ENCODE measurements at regions not wholly inside any gene's neighbourhood (a gene's known extent, or its start where the extent isn't known, plus 50 kb on each side); places are given as distances from the start of the nearest gene placed in this dataset.

DNA sequence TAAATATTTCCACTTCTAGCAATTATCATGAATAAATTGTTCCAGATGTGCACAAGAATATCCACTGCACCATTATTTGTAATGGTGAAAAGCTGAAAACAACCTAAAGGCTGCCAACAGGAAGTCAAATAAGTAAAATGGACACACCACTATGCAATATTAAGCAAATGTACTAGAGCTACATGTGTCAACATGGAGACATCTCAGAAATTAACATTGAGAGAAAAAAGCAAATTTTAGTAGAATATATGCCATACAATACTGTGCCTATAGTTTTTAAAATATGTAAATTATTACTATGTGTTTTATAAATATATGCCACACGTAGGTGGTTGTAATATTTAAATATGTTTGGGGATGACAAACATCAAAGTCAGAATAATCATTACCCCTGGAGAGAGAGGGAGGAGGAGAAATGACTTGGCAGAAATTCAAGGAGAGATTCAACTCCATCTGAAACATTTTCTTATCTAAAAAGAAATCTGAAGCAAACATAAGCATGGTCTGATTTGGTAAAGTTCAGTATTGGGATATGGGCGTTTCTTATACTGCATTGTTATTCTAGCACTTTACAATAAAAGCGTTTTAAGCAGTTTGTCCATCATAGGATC, 475.5 kb downstream of the QKI start:
- ATAC-seq (replicated peaks): no peak
- H3K36me3 Mint-ChIP-seq (ENCODE audit: low read depth): no peaks in the 10 kb centered on the region
- no peaks in the 10 kb centered on the region for H3K9me3 Mint-ChIP-seq
- H3K4me3 Mint-ChIP-seq: no peak overlapping the region
- peaks cover 7% of the 10 kb centered on the region for H3K27me3 Mint-ChIP-seq
- no peak overlapping the region for H3K27ac Mint-ChIP-seq
- no peaks in the 10 kb centered on the region for H3K4me1 Mint-ChIP-seq

DNA sequence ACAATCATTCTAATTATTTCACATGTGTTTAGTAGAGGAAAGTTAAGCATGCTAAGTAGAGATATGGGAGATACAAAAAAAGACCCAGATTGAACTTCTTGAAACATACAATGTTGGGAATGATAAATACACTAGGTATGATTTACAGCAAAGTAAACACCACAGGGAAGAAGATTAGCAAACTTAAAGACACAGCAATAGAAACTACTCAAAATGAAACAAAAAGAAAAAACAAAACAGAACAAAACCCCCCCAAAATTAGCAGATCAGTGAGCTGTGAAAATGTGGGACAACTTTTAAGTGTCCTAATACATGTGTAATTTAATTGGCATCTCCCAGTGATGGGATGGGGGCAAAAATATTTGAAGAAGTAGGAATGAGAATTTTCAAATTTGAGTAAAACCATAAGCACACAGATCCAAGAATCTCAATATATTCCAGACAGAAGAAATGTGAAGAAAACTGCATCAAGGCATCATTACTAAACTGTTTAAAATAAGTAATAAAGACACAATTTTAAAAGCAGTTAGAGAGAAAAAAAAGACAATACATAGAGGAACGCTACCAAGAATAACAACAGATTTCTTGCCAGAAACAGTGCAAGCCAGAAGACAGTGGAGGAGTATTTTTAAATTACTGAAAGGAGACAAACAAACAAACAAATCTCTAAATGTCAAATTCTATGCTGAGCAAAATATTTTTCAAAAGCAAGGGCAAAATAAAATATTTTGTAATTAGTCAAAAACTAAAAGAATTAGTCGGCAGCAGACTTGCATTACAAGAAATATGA, 473.7 kb downstream of the QKI start:
- Mint-ChIP-seq H3K36me3 (ENCODE audit: low read depth) (no peaks in the 10 kb centered on the region), H3K27me3 (peaks cover 13% of the 10 kb centered on the region), H3K4me3 (no peak overlapping the region), H3K9me3 (no peaks in the 10 kb centered on the region), H3K4me1 (no peaks in the 10 kb centered on the region), H3K27ac (no peak overlapping the region)
- no peak for ATAC-seq (replicated peaks)

DNA sequence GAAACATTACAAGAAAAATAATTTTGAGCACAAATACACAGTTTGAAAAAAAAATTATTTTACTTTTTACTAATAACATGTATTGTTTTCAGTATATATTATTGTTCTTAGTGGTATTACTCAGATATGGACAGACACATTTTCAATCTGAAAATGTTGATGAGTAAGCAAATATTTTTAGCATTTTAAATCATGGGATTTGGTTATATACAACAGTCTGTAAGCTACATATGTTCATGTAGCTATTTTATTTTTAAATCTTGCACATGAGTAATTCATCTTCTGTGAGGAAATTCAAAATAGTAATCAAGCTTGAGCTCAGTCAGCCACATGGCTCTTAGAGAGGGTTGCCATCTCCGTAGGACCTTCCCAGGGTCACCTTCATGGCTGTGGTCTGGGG, 471.9 kb downstream of the QKI start:
- H3K36me3 Mint-ChIP-seq (ENCODE audit: low read depth): no peaks in the 10 kb centered on the region
- H3K9me3 Mint-ChIP-seq: peaks cover 3% of the 10 kb centered on the region
- H3K4me3 Mint-ChIP-seq: no peak overlapping the region
- peaks cover 17% of the 10 kb centered on the region for H3K27me3 Mint-ChIP-seq
- ATAC-seq (replicated peaks): no peak
- no peak overlapping the region for H3K27ac Mint-ChIP-seq
- no peaks in the 10 kb centered on the region for H3K4me1 Mint-ChIP-seq

DNA sequence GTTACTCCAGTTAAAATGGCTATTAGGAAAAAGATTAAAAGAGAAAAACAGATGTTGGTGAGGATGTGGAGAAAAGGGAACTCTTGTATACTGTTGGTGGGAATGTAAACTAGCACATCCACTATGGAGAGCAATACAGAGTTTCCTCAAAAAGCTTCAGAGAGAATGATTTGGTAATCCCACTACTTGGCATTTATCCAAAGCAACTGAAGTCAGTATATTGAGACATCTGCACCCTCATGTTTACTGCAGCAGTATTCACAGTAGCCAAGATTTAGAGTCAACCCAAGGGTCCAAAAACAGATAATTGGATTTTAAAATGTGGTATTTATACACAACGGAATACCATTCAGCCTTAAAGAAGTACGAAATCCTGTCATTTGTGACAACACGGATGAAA, 469.5 kb downstream of the QKI start:
- H3K27me3 Mint-ChIP-seq: peaks cover 30% of the 10 kb centered on the region
- no peak for ATAC-seq (replicated peaks)
- H3K36me3 Mint-ChIP-seq (ENCODE audit: low read depth): no peaks in the 10 kb centered on the region
- H3K9me3 Mint-ChIP-seq: peaks cover 5% of the 10 kb centered on the region
- H3K4me1 Mint-ChIP-seq: no peaks in the 10 kb centered on the region
- no peak overlapping the region for H3K27ac Mint-ChIP-seq
- H3K4me3 Mint-ChIP-seq: no peak overlapping the region

DNA sequence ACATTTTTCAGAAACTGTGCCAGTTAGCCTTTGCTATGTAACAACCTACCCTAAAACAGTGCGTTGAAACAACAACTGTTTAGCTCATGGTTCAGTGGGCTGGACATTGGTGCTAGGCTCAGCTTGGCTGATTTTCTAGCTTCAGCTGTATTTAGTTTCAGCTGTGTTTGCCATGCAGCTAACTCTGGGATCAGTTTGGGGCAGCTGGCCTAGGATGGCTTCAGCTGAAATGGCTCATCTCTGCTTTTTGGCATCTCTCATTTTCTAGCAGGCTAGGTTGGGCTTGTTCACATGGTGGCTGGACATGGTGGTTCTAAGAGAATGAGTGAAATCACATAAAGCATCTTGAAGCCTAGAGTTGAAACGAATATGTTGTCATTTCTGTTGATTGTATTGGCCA, 464.2 kb downstream of the QKI start:
- H3K27ac Mint-ChIP-seq: no peak overlapping the region
- no peak overlapping the region for H3K4me3 Mint-ChIP-seq
- peaks cover 5% of the 10 kb centered on the region for H3K9me3 Mint-ChIP-seq
- H3K27me3 Mint-ChIP-seq: peaks cover 34% of the 10 kb centered on the region
- ATAC-seq (replicated peaks): no peak
- no peaks in the 10 kb centered on the region for H3K36me3 Mint-ChIP-seq (ENCODE audit: low read depth)
- H3K4me1 Mint-ChIP-seq: no peaks in the 10 kb centered on the region

DNA sequence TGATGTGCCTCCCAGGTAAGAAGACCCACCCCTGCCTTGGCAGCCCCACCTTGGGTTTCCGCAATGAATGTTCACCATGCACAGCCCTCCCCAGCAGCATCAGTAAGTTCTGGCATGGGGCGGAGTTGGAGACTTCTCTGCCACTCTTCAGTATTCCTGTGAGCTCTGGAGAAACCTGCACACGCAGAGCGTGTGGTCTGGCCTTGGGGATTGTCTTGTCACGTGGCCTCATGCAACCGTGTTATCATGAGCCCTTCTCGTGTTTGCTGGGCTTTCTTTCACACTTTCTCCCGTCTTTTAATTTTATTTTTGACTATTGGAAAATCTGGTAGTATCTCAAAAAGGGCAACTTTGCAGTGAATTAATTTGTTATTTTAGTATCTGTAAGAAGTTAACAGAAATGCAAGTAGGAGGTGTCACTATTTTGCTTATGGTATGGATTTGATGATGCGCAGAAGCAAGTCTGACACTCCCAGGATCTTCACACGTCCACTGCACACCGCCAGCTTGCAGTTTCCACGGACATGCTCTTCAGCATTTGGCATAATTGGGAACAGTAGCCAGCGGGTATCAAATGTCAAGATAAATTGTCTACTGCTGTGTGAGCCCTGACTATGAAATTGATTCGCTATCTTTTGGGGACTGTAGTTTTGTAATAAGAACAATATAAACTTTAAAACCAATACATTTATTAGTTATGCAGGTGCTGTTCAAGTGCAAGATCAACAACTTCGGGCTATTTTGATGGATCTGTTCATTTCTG, 463.5 kb downstream of the QKI start:
- Mint-ChIP-seq H3K9me3 (peaks cover 5% of the 10 kb centered on the region), H3K4me3 (no peak overlapping the region), H3K27me3 (peaks cover 33% of the 10 kb centered on the region), H3K4me1 (no peaks in the 10 kb centered on the region), H3K36me3 (ENCODE audit: low read depth) (no peaks in the 10 kb centered on the region), H3K27ac (no peak overlapping the region)
- ATAC-seq (replicated peaks): no peak

DNA sequence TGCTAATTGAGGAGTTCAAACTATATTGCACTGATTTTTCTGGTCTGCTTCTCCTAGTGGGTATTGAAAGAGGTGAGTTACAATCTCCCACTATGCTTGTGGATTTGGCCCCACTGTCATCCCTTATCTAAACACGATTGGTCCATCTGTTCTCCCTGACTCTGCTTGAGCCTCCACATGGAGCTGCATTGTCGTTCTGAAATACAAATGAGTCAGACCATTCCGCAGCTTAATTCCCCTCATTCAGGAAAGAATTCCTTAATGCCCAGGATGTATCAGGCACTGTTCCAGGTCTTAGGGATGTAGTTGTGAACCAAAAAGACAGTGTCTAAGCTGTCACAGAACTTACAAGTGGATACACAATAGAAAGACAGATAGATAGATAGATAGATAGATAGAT, 461.9 kb downstream of the QKI start:
- Mint-ChIP-seq H3K27me3 (peaks cover 26% of the 10 kb centered on the region), H3K4me1 (no peaks in the 10 kb centered on the region), H3K9me3 (peaks cover 2% of the 10 kb centered on the region), H3K27ac (no peak overlapping the region), H3K36me3 (ENCODE audit: low read depth) (no peaks in the 10 kb centered on the region), H3K4me3 (no peak overlapping the region)
- no peak for ATAC-seq (replicated peaks)

DNA sequence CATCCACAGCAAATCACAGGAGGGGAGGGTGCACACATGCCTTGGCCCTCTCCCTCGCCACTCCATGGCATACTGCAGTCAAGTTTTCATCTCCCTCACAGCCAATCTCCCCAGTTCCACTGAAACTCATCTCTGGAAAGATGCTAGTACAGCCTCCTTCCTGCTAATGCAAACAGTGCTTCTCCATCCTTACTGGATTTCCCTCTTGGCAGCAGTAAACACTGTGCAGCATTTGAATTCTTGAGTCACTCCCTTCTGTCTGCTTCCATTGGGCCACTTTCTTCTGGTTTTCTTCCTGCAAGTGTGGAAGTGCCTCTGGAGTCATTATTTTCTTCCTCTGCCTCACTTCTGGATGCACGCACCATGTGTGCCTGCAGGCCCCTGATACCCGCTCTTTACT, 460.3 kb downstream of the QKI start:
- Mint-ChIP-seq H3K27me3 (peaks cover 21% of the 10 kb centered on the region), H3K36me3 (ENCODE audit: low read depth) (no peaks in the 10 kb centered on the region), H3K27ac (no peak overlapping the region), H3K4me3 (no peak overlapping the region), H3K9me3 (no peaks in the 10 kb centered on the region), H3K4me1 (no peaks in the 10 kb centered on the region)
- no peak for ATAC-seq (replicated peaks)

DNA sequence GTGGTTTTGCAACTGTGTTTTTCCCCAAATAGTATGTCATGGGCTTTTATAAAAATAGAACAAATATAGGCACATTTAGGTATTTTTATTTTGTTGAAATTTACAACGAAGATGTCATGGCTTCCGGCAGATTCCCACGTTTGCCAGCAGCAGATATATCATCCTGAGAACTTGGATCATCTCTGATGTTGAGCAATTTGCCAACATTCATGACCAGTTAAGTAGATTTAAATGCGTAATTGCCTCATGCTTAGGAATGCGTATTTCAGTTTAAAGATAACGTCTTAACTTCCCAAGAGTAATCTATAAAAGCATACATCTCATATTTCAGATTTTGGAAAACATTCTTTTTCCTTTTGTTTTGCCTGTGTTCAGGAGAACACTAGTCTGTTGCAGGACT, 457.8 kb downstream of the QKI start:
- Mint-ChIP-seq H3K27ac (no peak overlapping the region), H3K4me3 (no peak overlapping the region), H3K27me3 (peaks cover 9% of the 10 kb centered on the region), H3K36me3 (ENCODE audit: low read depth) (no peaks in the 10 kb centered on the region), H3K9me3 (no peaks in the 10 kb centered on the region), H3K4me1 (no peaks in the 10 kb centered on the region)
- no peak for ATAC-seq (replicated peaks)

DNA sequence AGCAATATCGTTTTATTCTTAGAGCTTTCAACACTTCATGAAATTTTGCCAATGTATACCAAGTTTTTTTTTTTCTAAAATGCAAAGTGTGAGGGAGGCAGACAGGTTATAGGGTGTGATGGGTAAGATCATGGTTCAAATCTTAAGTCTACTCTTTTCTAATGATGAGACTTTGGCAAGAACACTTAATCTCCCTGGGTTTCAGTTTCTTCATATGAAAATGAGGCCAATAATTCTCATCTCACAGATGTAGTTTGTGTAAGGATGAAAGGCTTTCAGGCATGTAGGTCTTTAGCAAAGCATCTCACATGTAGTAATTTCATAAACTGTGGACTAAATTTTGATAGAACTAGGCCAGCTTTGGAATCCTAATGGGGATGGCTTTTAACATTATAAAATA, 457.1 kb downstream of the QKI start:
- Mint-ChIP-seq H3K27me3 (peaks cover 10% of the 10 kb centered on the region), H3K36me3 (ENCODE audit: low read depth) (no peaks in the 10 kb centered on the region), H3K27ac (no peak overlapping the region), H3K4me1 (no peaks in the 10 kb centered on the region), H3K4me3 (no peak overlapping the region), H3K9me3 (no peaks in the 10 kb centered on the region)
- no peak for ATAC-seq (replicated peaks)

DNA sequence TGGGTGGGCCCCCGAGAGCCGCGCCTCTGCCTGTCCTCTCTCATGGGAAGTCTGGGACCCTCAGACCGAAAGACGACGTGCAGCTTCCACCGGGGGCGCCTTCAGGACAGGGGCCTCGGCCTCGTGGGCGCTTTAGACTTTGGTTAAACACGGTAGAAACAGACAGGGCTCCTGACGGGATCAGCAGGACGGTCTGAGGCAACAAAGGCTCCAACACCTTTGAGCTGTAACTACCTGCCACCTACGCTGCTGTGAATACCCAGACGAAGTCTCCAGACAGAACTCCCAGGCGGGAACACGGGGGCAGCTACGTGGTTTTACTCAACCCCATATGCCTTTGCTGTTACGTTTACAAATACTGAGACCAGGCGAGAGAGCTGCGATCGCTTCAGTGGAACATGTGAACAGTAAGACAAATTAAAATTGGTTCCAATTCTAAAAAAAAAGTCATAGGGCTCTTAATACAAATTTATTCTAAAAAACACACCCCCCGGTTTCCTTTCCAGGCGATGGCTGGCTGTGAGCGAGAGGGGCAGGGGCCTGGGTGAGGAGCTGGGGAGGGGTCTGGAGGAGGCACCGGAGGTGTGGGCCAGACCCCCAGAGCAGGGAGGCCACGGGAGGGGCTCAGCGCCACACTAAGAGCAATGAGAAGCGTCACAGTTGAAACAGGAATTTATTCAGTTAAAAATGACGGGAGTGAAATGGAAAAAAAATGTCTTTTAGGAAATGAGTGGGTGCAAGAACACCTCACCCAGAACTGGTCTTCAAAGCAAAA, 453.2 kb downstream of the QKI start:
- Mint-ChIP-seq H3K27me3 (peaks cover 11% of the 10 kb centered on the region), H3K27ac (no peak overlapping the region), H3K9me3 (no peaks in the 10 kb centered on the region), H3K4me1 (no peaks in the 10 kb centered on the region), H3K4me3 (no peak overlapping the region), H3K36me3 (ENCODE audit: low read depth) (no peaks in the 10 kb centered on the region)
- no peak for ATAC-seq (replicated peaks)

DNA sequence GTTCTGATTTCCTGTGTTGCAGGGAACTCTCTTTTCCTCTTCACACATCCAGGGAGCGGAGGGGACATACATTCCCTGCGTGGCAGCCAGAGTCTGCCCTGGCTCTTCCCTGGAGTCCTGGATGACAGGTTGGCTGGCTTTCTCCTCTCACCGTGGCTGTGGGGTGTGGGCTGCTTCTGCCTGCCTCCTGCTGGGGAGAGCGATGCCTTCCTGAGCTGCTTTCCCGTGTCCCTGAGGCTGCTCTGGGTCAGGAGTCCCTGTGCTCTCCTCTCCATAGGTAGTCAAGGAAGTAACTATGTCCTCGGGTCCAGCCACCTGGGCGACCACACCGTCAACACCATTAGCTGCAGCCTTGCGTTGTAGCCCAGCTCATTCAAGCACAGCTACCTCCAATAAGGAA, 451.7 kb downstream of the QKI start:
- Mint-ChIP-seq H3K4me1 (no peaks in the 10 kb centered on the region), H3K27ac (no peak overlapping the region), H3K27me3 (peaks cover 17% of the 10 kb centered on the region), H3K4me3 (no peak overlapping the region), H3K9me3 (no peaks in the 10 kb centered on the region), H3K36me3 (ENCODE audit: low read depth) (no peaks in the 10 kb centered on the region)
- no peak for ATAC-seq (replicated peaks)

DNA sequence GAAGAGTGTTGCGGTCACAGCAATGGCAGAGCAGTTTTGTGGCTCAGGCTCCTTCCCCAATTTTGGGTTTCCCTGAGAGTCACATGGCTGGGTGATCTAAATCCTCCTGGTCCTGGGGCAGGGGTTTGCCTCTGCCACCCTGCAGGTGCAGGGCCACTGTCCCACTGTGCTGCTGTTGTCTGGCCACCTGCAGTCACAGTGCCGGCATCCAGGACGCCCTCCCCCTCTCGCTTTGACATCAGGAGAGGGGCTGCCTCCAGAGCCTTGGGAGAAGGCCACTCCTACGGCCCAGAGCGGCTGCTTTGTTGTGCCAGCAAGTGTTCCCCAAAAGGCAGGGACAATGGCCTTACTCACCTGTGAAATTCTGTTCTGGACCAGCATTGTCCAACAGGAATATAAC, 449.0 kb downstream of the QKI start:
- Mint-ChIP-seq H3K4me1 (no peaks in the 10 kb centered on the region), H3K36me3 (ENCODE audit: low read depth) (no peaks in the 10 kb centered on the region), H3K27me3 (peaks cover 25% of the 10 kb centered on the region), H3K9me3 (no peaks in the 10 kb centered on the region), H3K27ac (no peak overlapping the region), H3K4me3 (no peak overlapping the region)
- ATAC-seq (replicated peaks): no peak

DNA sequence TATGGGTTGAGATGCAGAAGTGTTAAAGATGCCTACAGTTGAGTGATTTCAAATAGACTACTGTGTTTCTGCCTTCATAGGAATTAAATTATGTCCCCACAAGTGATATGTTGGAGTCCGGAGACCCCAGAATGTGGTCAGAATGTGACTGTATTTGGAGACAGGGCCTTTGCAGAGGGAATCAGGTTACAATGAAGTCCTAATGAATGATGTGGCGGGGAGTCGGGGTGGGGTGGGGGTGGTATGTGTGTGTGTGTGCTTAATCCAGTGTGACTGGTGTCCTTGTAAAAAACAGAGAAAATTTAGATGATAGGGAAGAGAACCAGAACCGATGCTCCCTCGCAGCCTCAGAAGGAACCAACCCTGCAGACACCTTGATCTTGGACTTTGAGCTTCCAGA, 448.2 kb downstream of the QKI start:
- Mint-ChIP-seq H3K27ac (no peak overlapping the region), H3K9me3 (no peaks in the 10 kb centered on the region)
- no peak for ATAC-seq (replicated peaks)

More for the DNA sequence above, 448.2 kb downstream of the QKI start:
- Mint-ChIP-seq H3K4me3 (no peak overlapping the region), H3K27me3 (peaks cover 28% of the 10 kb centered on the region), H3K36me3 (ENCODE audit: low read depth) (no peaks in the 10 kb centered on the region), H3K4me1 (no peaks in the 10 kb centered on the region)
